ENCODE measurements at regions not wholly inside any gene's neighbourhood (a gene's known extent, or its start where the extent isn't known, plus 50 kb on each side); places are given as distances from the start of the nearest gene placed in this dataset.

GRCh38 chr7:142391191-142391992 lies 133.5 kb upstream of the PRSS58 start:
- TF ChIP-seq EZH2 (IDR thresholded peaks at IDR 0.05; ENCODE audit: low read depth) (no peak), CTCF (conservative IDR thresholded peaks at IDR 0.05) (peak; percentile 58)
- Histone ChIP-seq H3K4me1 (replicated peaks; ENCODE audit: insufficient read depth) (0 out of 2 replicates have a peak, but pooled peaks cover 4% of the 10 kb centered on the region), H3K4me2 (no peak overlapping the region), H3K9me3 (ENCODE audit: insufficient read depth, low read depth) (no peaks in the 10 kb centered on the region), H3K27me3 (ENCODE audit: insufficient read depth, low read depth) (no peaks in the 10 kb centered on the region), H3K9me2 (ENCODE audit: insufficient read depth) (no peaks in the 10 kb centered on the region), H3K4me3 (no peak overlapping the region), H2AFZ (no peak overlapping the region), H3K27ac (no peak overlapping the region), H3K79me2 (ENCODE audit: low read depth) (no peaks in the 10 kb centered on the region), H4K20me1 (ENCODE audit: insufficient read depth) (no peaks in the 10 kb centered on the region), H3K36me3 (ENCODE audit: low read depth) (no peaks in the 10 kb centered on the region), H3F3A (ENCODE audit: insufficient read depth, low read depth) (no peaks in the 10 kb centered on the region)
- ChIA-PET CTCF (interaction anchor here (0.6 to 1.6 kb wide), 4 partner anchors 16 to 91 kb away, joined by 3 to 5 read pairs (median 4); no protein-coding TSS in a partner anchor), POLR2A (ENCODE audit: unreplicated experiment) (no interaction called here)
- intact Hi-C loops (cut with micrococcal nuclease; ENCODE audit: unreplicated experiment): loop anchor here (1.0 kb wide), 1 partner anchor 392 kb away; no protein-coding TSS in a partner anchor
- no TSS peak for BruUV-seq (replicated peaks)
- DNase-seq: peak in 1 of 2 experiments; percentile 52

GRCh38 chr7:142389544-142389943 lies 131.7 kb upstream of the PRSS58 start:
- Histone ChIP-seq H3K9me2 (ENCODE audit: insufficient read depth) (no peaks in the 10 kb centered on the region), H3K4me1 (replicated peaks; ENCODE audit: insufficient read depth) (0 out of 2 replicates have a peak, but pooled peaks cover 6% of the 10 kb centered on the region), H3K27ac (no peak overlapping the region), H3K4me2 (no peak overlapping the region), H3K4me3 (no peak overlapping the region), H3K79me2 (ENCODE audit: low read depth) (no peaks in the 10 kb centered on the region), H3K36me3 (ENCODE audit: low read depth) (no peaks in the 10 kb centered on the region), H4K20me1 (ENCODE audit: insufficient read depth) (no peaks in the 10 kb centered on the region), H3K27me3 (ENCODE audit: insufficient read depth, low read depth) (no peaks in the 10 kb centered on the region), H2AFZ (0 out of 2 replicates have a peak overlapping the region, but pooled peaks have one; percentile 31), H3F3A (ENCODE audit: insufficient read depth, low read depth) (no peaks in the 10 kb centered on the region), H3K9me3 (ENCODE audit: insufficient read depth, low read depth) (no peaks in the 10 kb centered on the region)
- no peak for DNase-seq
- ChIA-PET CTCF (no interaction called here), POLR2A (ENCODE audit: unreplicated experiment) (no interaction called here)
- BruUV-seq (replicated peaks): no TSS peak
- intact Hi-C loops (cut with micrococcal nuclease; ENCODE audit: unreplicated experiment): loop anchor here (5.0 kb wide), 1 partner anchor 213 kb away; no protein-coding TSS in a partner anchor
- TF ChIP-seq EZH2 (IDR thresholded peaks at IDR 0.05; ENCODE audit: low read depth): no peak

- BruUV-seq (replicated peaks): no TSS peak
- Histone ChIP-seq H3K4me2 (no peak overlapping the region), H3K79me2 (ENCODE audit: low read depth) (no peaks in the 10 kb centered on the region), H3K36me3 (ENCODE audit: low read depth) (no peaks in the 10 kb centered on the region), H2AFZ (no peak overlapping the region), H3F3A (ENCODE audit: insufficient read depth, low read depth) (no peaks in the 10 kb centered on the region), H3K4me1 (replicated peaks; ENCODE audit: insufficient read depth) (0 out of 2 replicates have a peak, but pooled peaks cover 12% of the 10 kb centered on the region), H3K9me3 (ENCODE audit: insufficient read depth, low read depth) (no peaks in the 10 kb centered on the region), H3K9me2 (ENCODE audit: insufficient read depth) (no peaks in the 10 kb centered on the region), H3K27ac (no peak overlapping the region), H3K27me3 (ENCODE audit: insufficient read depth, low read depth) (no peaks in the 10 kb centered on the region), H3K4me3 (no peak overlapping the region), H4K20me1 (ENCODE audit: insufficient read depth) (no peaks in the 10 kb centered on the region)
- TF ChIP-seq EZH2 (IDR thresholded peaks at IDR 0.05; ENCODE audit: low read depth): no peak
- TF ChIP-seq CTCF (conservative IDR thresholded peaks at IDR 0.05): peak; percentile 79
- intact Hi-C loops (cut with micrococcal nuclease; ENCODE audit: unreplicated experiment): loop anchor here (1.0 to 5.0 kb wide), 12 partner anchors 9 to 423 kb away; no protein-coding TSS in a partner anchor
- ChIA-PET CTCF (interaction anchor here (0.6 to 1.9 kb wide), 9 partner anchors 9 to 617 kb away, joined by 3 to 8 read pairs (median 4); no protein-coding TSS in a partner anchor), POLR2A (ENCODE audit: unreplicated experiment) (interaction anchor here (0.6 kb wide), 3 partner anchors 146 to 426 kb away, joined by 3 to 10 read pairs (median 5); no protein-coding TSS in a partner anchor)
- DNase-seq: peak; percentile 64 to 69
Observed at GRCh38 chr7:142385491-142386340, 127.9 kb upstream of the PRSS58 start.

Measured in PC-9 (cell line).